Activated CD4-positive, alpha-beta T cell treated with anti-CD3 and anti-CD28 coated beads, Interleukin-10, Interleukin-2, amounts not matched to agents 100 ng/mL and 50 ng/mL, durations not matched to agents 16 hours and 8 hours (primary cell): ENCODE measurements at regions not wholly inside any gene's neighbourhood (a gene's known extent, or its start where the extent isn't known, plus 50 kb on each side); places are given as distances from the start of the nearest gene placed in this dataset.
A peak's percentile ranks its signal among the peaks of the same experiment; 100 is the strongest.

Experiments used
- DNase-seq: peaks from one replicate; pipeline ENCODE4 v3.0.0-alpha.2; 2020

DNA sequence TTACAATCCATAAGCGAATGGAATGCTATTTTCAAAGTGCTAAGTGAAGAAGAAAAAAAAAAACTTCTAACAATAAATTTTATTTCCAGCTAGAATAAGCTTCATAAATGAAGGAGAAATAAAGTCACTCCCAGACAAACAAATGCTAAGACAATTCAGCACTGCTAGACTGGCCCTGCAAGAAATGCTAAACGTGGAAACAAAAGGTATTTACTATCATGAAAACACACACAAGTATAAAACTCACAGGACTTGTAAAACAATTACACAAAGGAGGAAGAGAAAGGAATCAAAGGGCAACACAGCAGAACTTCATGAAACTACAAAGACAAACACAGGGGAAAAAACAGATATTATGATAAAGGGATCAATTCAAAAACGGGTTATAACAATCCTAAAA is 85.8 kb upstream of the NELL2 start:
- DNase-seq, result no peak

DNA sequence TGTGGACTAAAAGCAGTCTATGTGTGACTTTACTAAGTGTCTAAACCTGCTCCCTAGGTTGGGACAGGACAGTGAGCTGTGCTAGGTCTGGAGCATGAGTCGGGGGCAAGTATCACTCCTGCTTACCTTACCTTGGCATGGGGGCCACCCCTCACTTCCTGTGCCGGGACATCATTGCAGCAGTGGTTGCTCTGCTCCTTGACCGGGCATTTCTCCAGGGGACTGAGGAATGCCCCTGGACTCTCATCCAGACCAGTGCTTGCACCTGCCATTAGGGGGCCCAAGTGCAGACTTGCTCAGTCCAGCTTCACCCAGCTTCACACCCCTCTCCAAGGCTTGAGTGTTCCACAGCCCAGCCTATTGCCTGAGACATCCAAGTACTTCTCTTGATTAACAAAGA is 84.7 kb upstream of the NELL2 start:
- DNase-seq, result no peak

DNA sequence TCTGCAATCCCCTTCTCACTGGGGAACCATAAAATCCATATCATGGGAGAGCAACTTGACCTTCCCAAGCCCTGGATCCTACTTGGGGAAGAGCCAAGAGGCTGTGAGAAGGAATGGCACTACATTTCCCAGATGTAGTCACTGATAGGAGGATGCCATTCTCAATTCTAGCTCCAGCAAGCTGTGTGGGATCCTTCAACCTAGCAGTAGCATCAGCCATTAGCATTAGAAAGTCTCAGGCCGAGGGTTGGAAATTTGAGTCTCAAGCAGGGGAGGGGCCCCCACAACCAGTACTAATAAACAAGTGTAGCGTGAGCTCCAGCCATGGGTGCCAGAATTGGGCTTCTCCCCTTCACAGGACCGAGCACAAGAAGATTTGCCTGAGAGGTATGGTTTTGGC is 84.3 kb upstream of the NELL2 start:
- DNase-seq, result no peak

DNA sequence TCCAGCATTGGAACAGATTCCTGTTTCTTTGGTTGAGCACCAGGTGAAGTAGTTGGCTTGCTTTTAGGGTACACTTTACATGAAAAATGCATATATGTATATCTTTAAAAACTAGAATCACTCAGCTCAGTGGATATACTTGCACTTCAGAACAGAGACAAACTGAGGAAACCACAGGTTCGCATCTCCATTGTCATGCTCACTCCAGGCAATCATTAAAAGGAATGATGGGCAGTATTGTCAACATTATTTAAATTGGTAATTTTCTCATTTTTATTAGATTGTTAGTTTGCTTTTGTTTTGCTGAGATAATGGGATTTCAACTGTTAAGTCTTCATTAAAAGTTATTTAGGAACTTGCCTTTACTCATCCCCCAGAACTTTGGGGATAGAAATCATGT is 71.0 kb upstream of the NELL2 start:
- no peak for DNase-seq

DNA sequence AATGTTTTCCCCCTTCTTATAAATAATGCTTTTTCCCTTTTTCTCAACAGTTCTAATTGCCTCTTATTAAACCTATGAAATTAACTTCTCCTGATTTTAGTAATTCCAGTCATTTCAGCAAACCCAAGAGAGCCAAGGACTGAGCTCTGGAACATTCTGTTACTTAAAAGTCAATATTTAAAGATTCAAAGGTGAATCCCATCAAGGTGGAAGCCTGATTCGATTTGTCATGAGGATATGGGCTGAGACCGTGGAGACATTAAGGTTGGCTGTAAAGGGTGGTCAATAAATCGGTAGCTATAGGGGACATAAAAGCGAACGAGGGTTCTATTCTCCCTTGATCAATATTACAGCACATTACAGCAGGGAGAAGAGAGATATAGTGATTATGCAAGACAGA is 66.6 kb upstream of the NELL2 start:
- no peak for DNase-seq

DNA sequence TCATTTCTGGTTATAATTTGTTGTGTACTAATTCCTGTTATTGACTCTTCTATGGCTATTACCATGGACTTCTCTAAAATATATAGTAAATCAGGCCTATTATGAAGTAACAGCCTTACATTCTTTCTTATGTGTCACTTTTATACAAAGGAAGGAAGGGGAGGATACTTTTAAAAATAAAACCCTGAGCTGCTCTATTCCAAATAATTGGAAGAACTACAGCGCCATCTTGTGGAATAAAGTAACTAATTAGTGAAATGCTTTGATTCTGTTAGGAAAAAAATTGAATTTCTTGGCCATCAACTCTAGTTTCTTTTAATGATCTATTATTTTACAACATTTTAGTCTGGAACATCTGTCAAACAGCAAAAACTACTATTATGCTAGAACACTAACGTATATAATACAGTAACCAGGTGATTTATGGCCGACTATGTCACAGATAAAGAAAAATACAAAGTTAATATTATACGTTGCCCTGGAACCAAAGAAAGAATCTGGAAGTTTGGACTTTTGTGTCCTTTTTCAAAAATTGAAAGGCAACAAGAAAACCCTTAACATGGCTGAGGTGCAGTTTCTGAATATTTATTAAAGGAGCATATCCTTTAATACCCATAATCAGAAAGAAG is 55.0 kb upstream of the NELL2 start:
- peak; percentile 62 for DNase-seq

DNA sequence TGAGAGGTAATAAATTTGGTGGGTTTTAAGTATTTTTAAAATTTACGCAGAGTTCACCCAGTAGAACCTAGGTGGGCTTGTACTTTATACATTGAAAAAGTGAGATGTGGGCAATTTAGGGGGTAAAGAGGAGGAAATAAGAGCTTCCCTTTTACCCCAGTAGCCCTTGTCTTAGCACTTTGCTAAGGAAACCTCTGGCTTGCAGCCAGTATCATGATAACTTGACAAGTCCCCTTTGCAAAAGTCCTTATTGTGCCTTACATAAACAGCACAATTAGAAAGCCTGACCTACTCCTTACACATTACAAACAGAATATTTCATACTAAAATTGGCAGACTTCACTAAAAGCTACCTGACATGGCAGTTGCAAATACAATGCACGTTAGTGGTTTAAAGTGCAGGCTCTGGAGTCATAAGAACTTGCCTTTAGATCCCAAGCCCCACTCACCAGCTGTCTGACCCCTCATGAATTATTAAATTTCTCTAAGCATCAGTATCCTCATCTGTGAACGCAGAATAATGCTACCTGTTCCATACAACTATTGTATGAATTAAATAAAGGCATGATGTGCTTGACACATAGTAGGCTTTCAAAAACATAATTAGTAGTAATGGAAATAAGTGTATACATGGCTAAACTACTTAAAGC is 53.2 kb upstream of the NELL2 start:
- no peak for DNase-seq
